Stimulated activated CD4-positive, alpha-beta T cell treated with anti-CD3 and anti-CD28 coated beads, TNF-alpha, amount 100 ng/mL, for 24 hours (primary cell): ENCODE measurements at regions not wholly inside any gene's neighbourhood (a gene's known extent, or its start where the extent isn't known, plus 50 kb on each side); places are given as distances from the start of the nearest gene placed in this dataset.

Experiments
- DNase-seq, 3 experiments: peaks; one replicate each; pipeline ENCODE4 v3.0.0-alpha.2; 2020; ENCODE audit warnings: low read depth in 3 of 3

GRCh38 chr15:38647683-38648082, 83.1 kb upstream of the RASGRP1 start:
- no peak for DNase-seq

- no peak for DNase-seq
These were observed 83.7 kb upstream of the RASGRP1 start for GRCh38 chr15:38648121-38648843.

- DNase-seq, result no peak
These were observed 85.8 kb upstream of the RASGRP1 start for GRCh38 chr15:38650384-38650783.

- DNase-seq, result no peak
These were observed 86.3 kb upstream of the RASGRP1 start for GRCh38 chr15:38650936-38651327.

- DNase-seq, result peak in 1 of 3 experiments; percentile 34
These were observed 86.9 kb upstream of the RASGRP1 start for GRCh38 chr15:38651328-38652038.

GRCh38 chr15:38652183-38652794, 87.7 kb upstream of the RASGRP1 start:
- no peak for DNase-seq

- peak in 1 of 3 experiments; percentile 43 for DNase-seq
These were observed 88.4 kb upstream of the RASGRP1 start for GRCh38 chr15:38652998-38653397.

- no peak for DNase-seq
These were observed 93.8 kb upstream of the RASGRP1 start for GRCh38 chr15:38658431-38658830.

- DNase-seq, result no peak
These were observed 96.1 kb upstream of the RASGRP1 start for GRCh38 chr15:38660738-38661137.

- DNase-seq, result no peak
These were observed 97.6 kb upstream of the RASGRP1 start for GRCh38 chr15:38662033-38662802.

- DNase-seq, result no peak
These were observed 98.2 kb upstream of the RASGRP1 start for GRCh38 chr15:38662805-38663204.

- DNase-seq, result no peak
These were observed 101.1 kb upstream of the RASGRP1 start for GRCh38 chr15:38665586-38666305.

GRCh38 chr15:38666865-38667510, 102.4 kb upstream of the RASGRP1 start:
- DNase-seq, result no peak

- DNase-seq, result no peak
These were observed 103.6 kb upstream of the RASGRP1 start for GRCh38 chr15:38667890-38668850.

GRCh38 chr15:38668898-38669391, 104.3 kb upstream of the RASGRP1 start:
- DNase-seq, result no peak

GRCh38 chr15:38670128-38671005, 105.8 kb upstream of the RASGRP1 start:
- peak in 1 of 3 experiments; percentile 58 for DNase-seq

GRCh38 chr15:38671006-38671387, 106.4 kb upstream of the RASGRP1 start:
- no peak for DNase-seq

- DNase-seq, result peak in 2 of 3 experiments; percentile 26 to 37
These were observed 107.2 kb upstream of the RASGRP1 start for GRCh38 chr15:38671675-38672254.
